Vagina (tissue), 2 donors: ENCODE measurements at regions not wholly inside any gene's neighbourhood (a gene's known extent, or its start where the extent isn't known, plus 50 kb on each side); places are given as distances from the start of the nearest gene placed in this dataset.

ENCODE experiments used
- CTCF ChIP-seq, 3 experiments: fragments of 450-650 bp in 2 of 3; fragments of 200-600 bp in 1 of 3; sonication (generic) in 1 of 3; IDR thresholded peaks; one replicate each; pipeline ENCODE4 v1.5.1; 2017 to 2019; ENCODE audit warnings: antibody characterized with exemption in 3 of 3, mild to moderate bottlenecking in 2 of 3, moderate library complexity in 2 of 3
- POLR2A ChIP-seq, 2 donors: fragments of 450-650 bp; IDR thresholded peaks; one replicate each; pipeline ENCODE4 v1.6.1; 2017; ENCODE audit warnings: antibody characterized with exemption in 2 of 2, mild to moderate bottlenecking in 2 of 2, moderate library complexity in 2 of 2

DNA sequence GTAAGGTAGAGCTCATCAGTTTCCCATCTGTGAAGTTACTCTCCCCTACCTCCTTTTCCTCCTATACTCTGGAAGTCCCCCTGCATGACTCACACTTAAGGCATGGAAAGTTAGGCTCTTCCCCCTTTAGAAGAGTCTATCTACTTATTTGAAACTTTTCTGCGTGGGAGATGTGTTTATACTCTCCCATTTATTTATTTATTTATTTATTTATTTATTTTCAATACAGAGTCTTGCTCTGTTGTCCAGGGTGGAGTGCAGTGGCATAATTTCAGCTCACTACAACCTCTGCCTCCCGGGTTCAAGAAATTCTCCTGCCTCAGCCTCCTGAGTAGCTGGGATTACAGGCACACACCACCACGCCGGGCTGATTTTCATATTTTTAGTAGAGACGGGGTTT, 107.5 kb upstream of the JCAD start:
- no peak for TF ChIP-seq CTCF (IDR thresholded peaks at IDR 0.05)
- no peak for TF ChIP-seq POLR2A (IDR thresholded peaks at IDR 0.05)
